ENCODE measurements at regions not wholly inside any gene's neighbourhood (a gene's known extent, or its start where the extent isn't known, plus 50 kb on each side); places are given as distances from the start of the nearest gene placed in this dataset.

DNA sequence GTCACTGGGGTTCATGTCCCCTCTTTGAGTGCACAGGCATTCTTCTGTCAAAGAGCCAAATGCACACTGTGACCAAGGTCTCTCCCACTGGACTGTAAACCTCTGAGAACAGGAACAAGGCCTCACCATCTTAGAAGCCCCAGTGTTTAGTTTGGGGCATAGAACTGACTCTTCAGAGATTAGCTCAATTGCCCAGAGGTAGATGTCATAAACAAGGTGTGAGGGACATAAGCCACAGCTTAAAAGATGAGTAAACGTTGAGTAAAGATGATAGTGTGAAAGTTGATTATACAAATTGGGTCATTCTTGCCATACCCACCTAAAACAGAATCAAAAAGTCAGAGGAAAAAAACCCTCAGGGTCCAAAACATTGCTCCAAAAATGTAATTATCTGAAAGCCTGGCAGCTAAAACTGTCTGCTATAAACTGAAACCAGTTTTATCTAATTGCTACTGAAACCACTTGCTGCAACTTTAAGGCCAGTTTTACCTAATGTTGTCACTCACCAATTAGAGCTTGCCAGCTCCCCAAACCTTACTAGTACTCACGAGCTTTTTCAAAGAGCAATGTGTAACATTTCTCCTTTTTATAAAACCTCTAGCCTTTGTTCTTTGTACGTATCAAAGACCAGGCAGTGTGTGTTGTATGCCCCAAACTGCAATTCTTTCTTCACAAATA is 415.2 kb downstream of the RAP2B start:
- no peak overlapping the region for H3K27ac ChIP-seq
- no peaks in the 10 kb centered on the region for H3K36me3 ChIP-seq (replicated peaks)
- in situ Hi-C loops (cut with HindIII; ENCODE audit: low pct_ligation_motif_present, low sequenced_read_pairs): loop anchor here (25.0 kb wide), 1 partner anchor 540 kb away; no protein-coding TSS in a partner anchor
- no peaks in the 10 kb centered on the region for H3K27me3 ChIP-seq (replicated peaks)
- no peak overlapping the region for H3K4me3 ChIP-seq (ENCODE audit: low read depth, low read length)
- TF ChIP-seq, protein P1, sequence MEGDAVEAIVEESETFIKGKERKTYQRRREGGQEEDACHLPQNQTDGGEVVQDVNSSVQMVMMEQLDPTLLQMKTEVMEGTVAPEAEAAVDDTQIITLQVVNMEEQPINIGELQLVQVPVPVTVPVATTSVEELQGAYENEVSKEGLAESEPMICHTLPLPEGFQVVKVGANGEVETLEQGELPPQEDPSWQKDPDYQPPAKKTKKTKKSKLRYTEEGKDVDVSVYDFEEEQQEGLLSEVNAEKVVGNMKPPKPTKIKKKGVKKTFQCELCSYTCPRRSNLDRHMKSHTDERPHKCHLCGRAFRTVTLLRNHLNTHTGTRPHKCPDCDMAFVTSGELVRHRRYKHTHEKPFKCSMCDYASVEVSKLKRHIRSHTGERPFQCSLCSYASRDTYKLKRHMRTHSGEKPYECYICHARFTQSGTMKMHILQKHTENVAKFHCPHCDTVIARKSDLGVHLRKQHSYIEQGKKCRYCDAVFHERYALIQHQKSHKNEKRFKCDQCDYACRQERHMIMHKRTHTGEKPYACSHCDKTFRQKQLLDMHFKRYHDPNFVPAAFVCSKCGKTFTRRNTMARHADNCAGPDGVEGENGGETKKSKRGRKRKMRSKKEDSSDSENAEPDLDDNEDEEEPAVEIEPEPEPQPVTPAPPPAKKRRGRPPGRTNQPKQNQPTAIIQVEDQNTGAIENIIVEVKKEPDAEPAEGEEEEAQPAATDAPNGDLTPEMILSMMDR (IDR thresholded peaks at IDR 0.05; ENCODE audit: low read depth, low read length, missing control alignments): no peak
- DNase-seq: no peak

DNA sequence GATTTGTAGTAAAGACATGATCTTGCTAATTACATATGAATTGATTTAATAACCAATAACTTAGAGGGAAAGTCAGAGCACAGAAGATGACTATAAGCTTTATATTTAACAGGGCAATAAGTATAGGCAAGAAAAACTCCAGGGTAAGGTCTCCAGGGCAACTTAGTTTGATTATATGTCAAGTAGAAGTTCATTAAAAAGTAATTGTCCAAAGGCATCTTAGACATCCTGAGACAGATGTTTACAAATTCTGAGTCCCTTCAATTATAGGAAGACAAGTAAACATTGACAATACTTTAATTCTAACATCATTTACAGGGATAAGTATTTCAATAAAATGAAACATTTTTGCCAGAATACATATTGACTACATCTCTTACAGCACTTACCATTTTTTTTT is 416.0 kb downstream of the RAP2B start:
- H3K27me3 ChIP-seq (replicated peaks): no peaks in the 10 kb centered on the region
- TF ChIP-seq, protein P1 (IDR thresholded peaks at IDR 0.05; ENCODE audit: low read depth, low read length, missing control alignments): no peak
- H3K27ac ChIP-seq: no peak overlapping the region
- no peaks in the 10 kb centered on the region for H3K36me3 ChIP-seq (replicated peaks)
- in situ Hi-C loops (cut with HindIII; ENCODE audit: low pct_ligation_motif_present, low sequenced_read_pairs): loop anchor here (25.0 kb wide), 1 partner anchor 541 kb away; no protein-coding TSS in a partner anchor
- no peak for DNase-seq
- H3K4me3 ChIP-seq (ENCODE audit: low read depth, low read length): no peak overlapping the region

DNA sequence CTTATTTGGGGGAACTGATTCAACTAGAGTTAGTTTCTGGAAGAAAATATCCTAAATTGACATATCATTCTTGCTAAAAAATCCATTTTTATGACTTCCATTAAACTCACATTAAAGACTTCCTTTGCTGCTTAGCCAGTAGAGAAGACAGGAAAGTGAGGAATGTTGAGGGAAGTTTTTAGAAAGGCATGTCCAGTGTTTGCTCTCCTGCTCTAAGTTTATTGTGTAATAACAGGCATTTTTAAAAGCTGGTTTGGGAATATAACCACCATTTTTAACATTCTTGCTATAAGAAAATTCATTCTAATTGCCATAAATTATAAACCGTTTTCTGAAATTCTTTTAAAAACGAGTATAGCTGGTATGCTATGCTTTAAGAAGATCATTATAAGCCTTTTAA is 428.0 kb downstream of the RAP2B start:
- Histone ChIP-seq H3K36me3 (replicated peaks) (no peaks in the 10 kb centered on the region), H3K27ac (no peak overlapping the region), H3K27me3 (replicated peaks) (no peaks in the 10 kb centered on the region), H3K4me3 (ENCODE audit: low read depth, low read length) (no peak overlapping the region)
- TF ChIP-seq, protein P1 (IDR thresholded peaks at IDR 0.05; ENCODE audit: low read depth, low read length, missing control alignments): no peak
- no peak for DNase-seq
- in situ Hi-C loops (cut with HindIII; ENCODE audit: low pct_ligation_motif_present, low sequenced_read_pairs): loop anchor here (25.0 kb wide), 1 partner anchor 553 kb away; no protein-coding TSS in a partner anchor

DNA sequence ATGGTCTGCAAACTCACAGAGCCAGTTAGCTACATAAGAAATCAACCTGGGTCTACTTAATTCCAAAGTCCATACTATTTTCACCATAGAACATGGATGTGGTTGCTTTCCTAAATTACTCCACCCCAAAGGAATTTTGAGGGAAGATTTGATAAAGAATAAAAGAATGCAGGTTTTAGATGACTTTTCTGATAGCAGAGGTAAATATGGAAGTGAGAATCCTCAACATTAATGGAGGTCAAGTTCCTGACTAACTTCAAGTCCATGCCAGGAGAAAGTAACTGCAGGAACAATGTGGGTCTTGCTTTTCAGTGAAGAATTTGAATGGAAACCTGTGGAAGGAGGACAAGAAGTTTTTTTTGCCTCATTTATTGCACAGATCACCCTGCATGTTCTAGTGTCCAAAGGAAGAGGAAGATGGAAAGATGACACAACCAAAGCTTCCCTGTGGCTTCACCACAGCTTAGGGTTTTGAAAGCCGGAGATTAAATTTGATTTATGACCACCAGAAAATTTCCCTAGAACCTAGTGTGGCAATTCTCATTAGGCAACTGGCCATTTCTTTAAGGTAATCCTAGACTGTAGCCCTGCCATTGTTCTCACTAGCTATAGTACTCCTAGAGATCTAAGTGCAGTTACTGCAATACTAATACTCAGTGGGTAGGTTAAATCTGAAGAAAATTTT is 429.7 kb downstream of the RAP2B start:
- in situ Hi-C loops (cut with HindIII; ENCODE audit: low pct_ligation_motif_present, low sequenced_read_pairs): loop anchor here (25.0 kb wide), 1 partner anchor 554 kb away; no protein-coding TSS in a partner anchor
- H3K4me3 ChIP-seq (ENCODE audit: low read depth, low read length): no peak overlapping the region
- no peaks in the 10 kb centered on the region for H3K27me3 ChIP-seq (replicated peaks)
- no peaks in the 10 kb centered on the region for H3K36me3 ChIP-seq (replicated peaks)
- DNase-seq: no peak
- H3K27ac ChIP-seq: no peak overlapping the region
- TF ChIP-seq, protein P1 (IDR thresholded peaks at IDR 0.05; ENCODE audit: low read depth, low read length, missing control alignments): no peak

DNA sequence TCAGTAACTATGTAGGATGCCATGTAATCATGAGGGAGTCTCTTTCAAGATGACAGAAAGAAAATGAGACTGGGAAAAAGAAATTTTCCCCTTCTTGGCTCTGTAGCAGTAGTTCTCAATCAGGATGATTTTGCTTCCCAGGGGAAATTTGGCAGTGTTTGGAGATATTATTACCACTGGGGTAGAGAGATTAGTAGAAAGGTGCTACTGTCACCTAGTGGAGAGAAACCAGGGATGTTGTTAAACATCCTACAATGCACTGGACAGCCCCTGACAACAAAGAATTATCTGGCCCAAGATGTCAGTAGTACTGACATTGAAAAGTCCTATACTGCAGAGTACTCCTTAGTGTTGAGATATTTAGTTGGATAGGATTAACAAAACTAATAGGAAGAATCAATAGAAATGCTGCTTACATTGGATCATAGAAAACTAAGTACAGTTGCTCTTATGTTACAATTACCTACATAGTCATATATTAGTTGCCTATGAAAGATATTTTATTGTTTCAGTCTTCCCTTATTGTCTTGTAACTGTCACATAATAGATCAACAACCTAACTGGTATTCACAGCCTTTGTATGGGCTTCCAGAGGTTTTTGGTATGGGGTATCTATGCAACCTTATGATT is 433.3 kb downstream of the RAP2B start:
- TF ChIP-seq, protein P1 (IDR thresholded peaks at IDR 0.05; ENCODE audit: low read depth, low read length, missing control alignments): peak; percentile 78
- no peak overlapping the region for H3K27ac ChIP-seq
- H3K36me3 ChIP-seq (replicated peaks): no peaks in the 10 kb centered on the region
- no peak overlapping the region for H3K4me3 ChIP-seq (ENCODE audit: low read depth, low read length)
- in situ Hi-C loops (cut with HindIII; ENCODE audit: low pct_ligation_motif_present, low sequenced_read_pairs): loop anchor here (25.0 kb wide), 1 partner anchor 558 kb away; no protein-coding TSS in a partner anchor
- H3K27me3 ChIP-seq (replicated peaks): no peaks in the 10 kb centered on the region
- DNase-seq: peak; percentile 49
